ENCODE measurements at regions not wholly inside any gene's neighbourhood (a gene's known extent, or its start where the extent isn't known, plus 50 kb on each side); places are given as distances from the start of the nearest gene placed in this dataset.

- FAIRE-seq: no peak
Observed at GRCh38 chr3:44072601-44073540, 168.8 kb upstream of the TOPAZ1 start.

GRCh38 chr3:44074181-44074580 is 167.5 kb upstream of the TOPAZ1 start:
- no peak for FAIRE-seq
- DNase-seq (ENCODE audit: insufficient read length, low spot score): no peak
- TF ChIP-seq, protein P1, sequence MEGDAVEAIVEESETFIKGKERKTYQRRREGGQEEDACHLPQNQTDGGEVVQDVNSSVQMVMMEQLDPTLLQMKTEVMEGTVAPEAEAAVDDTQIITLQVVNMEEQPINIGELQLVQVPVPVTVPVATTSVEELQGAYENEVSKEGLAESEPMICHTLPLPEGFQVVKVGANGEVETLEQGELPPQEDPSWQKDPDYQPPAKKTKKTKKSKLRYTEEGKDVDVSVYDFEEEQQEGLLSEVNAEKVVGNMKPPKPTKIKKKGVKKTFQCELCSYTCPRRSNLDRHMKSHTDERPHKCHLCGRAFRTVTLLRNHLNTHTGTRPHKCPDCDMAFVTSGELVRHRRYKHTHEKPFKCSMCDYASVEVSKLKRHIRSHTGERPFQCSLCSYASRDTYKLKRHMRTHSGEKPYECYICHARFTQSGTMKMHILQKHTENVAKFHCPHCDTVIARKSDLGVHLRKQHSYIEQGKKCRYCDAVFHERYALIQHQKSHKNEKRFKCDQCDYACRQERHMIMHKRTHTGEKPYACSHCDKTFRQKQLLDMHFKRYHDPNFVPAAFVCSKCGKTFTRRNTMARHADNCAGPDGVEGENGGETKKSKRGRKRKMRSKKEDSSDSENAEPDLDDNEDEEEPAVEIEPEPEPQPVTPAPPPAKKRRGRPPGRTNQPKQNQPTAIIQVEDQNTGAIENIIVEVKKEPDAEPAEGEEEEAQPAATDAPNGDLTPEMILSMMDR (IDR thresholded peaks at IDR 0.05; ENCODE audit: insufficient read depth, missing control alignments): no peak

More at GRCh38 chr3:44072601-44073540, 168.8 kb upstream of the TOPAZ1 start:
- DNase-seq (ENCODE audit: insufficient read length, low spot score): no peak
- TF ChIP-seq, protein P1 (IDR thresholded peaks at IDR 0.05; ENCODE audit: insufficient read depth, missing control alignments): no peak

DNA sequence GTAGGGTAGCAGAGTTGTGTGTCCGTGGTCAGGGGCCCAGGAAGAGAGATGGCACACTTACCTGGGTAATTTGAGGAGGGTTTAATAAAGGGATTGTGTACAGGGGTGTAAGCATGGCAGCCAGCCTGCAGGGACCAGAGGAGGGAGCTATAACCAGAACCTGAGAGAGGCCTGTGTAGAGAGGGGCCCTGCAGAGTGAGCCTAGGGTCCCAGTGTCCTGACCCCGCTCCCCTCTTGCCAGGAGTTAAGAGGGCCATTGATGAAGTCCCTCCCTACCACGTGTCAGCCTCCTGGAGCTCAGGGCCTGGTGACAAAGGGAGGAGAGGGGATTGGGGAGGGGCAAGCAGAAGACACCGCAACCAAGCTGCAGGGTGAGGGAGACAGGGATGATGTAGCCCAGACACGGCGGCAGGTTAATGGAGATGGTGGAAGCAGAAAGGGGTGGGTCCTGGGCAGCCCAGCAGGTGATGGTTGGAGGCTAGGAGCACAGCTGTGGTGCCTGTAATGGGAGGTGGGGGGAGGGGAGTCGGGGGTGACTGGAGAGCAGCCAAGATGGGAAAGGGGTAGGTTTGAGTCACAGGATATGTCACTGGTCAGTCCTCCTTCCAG is 165.4 kb upstream of the TOPAZ1 start:
- TF ChIP-seq, protein P1 (IDR thresholded peaks at IDR 0.05; ENCODE audit: insufficient read depth, missing control alignments): no peak
- no peak for FAIRE-seq
- no peak for DNase-seq (ENCODE audit: insufficient read length, low spot score)

- no peak for FAIRE-seq
- TF ChIP-seq, protein P1 (IDR thresholded peaks at IDR 0.05; ENCODE audit: insufficient read depth, missing control alignments): peak; percentile 42
- DNase-seq (ENCODE audit: insufficient read length, low spot score): no peak
Observed at GRCh38 chr3:44077267-44077666, 164.4 kb upstream of the TOPAZ1 start.

- no peak for DNase-seq (ENCODE audit: insufficient read length, low spot score)
- TF ChIP-seq, protein P1 (IDR thresholded peaks at IDR 0.05; ENCODE audit: insufficient read depth, missing control alignments): no peak
- FAIRE-seq: no peak
Observed at GRCh38 chr3:44078863-44079262, 162.8 kb upstream of the TOPAZ1 start.

GRCh38 chr3:44079916-44080315 is 161.8 kb upstream of the TOPAZ1 start:
- DNase-seq (ENCODE audit: insufficient read length, low spot score) (no peak), FAIRE-seq (no peak)
- TF ChIP-seq, protein P1 (IDR thresholded peaks at IDR 0.05; ENCODE audit: insufficient read depth, missing control alignments): no peak

All from D721Med (cell line).